ENCODE measurements at regions not wholly inside any gene's neighbourhood (a gene's known extent, or its start where the extent isn't known, plus 50 kb on each side); places are given as distances from the start of the nearest gene placed in this dataset.

DNA sequence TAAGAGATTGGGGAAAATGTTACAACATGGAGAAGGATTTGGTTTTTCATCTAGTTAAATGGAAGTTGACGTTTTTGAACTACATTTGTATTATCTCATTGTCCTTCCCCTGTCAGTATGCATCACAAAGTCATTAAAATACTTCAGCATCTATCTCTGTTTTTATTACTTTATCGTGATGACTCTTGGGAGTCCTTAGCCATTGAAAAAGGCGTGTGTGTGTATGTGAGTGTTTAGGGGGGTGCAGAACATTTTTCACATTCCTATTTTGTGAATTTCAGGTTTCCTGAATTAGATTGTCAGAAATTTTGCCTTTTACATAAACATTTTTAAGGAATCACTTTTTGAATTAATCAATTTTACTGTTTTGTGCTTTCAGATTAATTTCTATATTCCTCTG is 360.6 kb upstream of the SGO1 start:
- H3K4me1 ChIP-seq (ENCODE audit: control insufficient read depth in 1 of 2, insufficient read depth in 2 of 2, low read length in 2 of 2): no peaks in the 10 kb centered on the region
- ChIA-PET POLR2A (no interaction called here), RAD21 (ENCODE audit: low non-redundant PET in 1 of 2, low total read pairs in 2 of 2, uncharacterized antibody in 2 of 2, unreplicated experiment in 2 of 2) (no interaction called here), CTCF (no interaction called here)
- no peak overlapping the region for H3K4me2 ChIP-seq (ENCODE audit: low read length)
- no peaks in the 10 kb centered on the region for H3K9me3 ChIP-seq (ENCODE audit: control insufficient read depth in 1 of 2, insufficient read depth in 1 of 2, low read depth in 1 of 2, low read length in 2 of 2)
- H3K9ac ChIP-seq (ENCODE audit: low read length): no peak overlapping the region
- BruUV-seq (replicated peaks): no TSS peak
- no peaks in the 10 kb centered on the region for H3K36me3 ChIP-seq (ENCODE audit: control insufficient read depth in 1 of 2, insufficient read depth in 2 of 2, low read length in 2 of 2)
- H3K27me3 ChIP-seq (ENCODE audit: insufficient read depth, low read length): no peaks in the 10 kb centered on the region
- DNase-seq (ENCODE audit: low read depth, low spot score) (no peak), ATAC-seq (no peak)
- TF ChIP-seq ELF1 (IDR thresholded peaks at IDR 0.05; ENCODE audit: borderline replicate concordance, low read depth) (no peak), YY1 (IDR thresholded peaks at IDR 0.05; ENCODE audit: extremely low read depth, insufficient replicate concordance, low read depth, low read length) (no peak), POLR2AphosphoS5 (IDR thresholded peaks at IDR 0.05; ENCODE audit: low read depth, low read length) (no peak), EZH2phosphoT487 (IDR thresholded peaks at IDR 0.05; ENCODE audit: borderline replicate concordance) (no peak), ZBTB33 (IDR thresholded peaks at IDR 0.05; ENCODE audit: extremely low read depth, insufficient replicate concordance, low read length) (no peak), TCF7L2 (IDR thresholded peaks at IDR 0.05; ENCODE audit: borderline replicate concordance, extremely low read depth, insufficient read depth, insufficient read length) (no peak), SP1 (IDR thresholded peaks at IDR 0.05; ENCODE audit: low read depth) (no peak), RAD21 (IDR thresholded peaks at IDR 0.05; ENCODE audit: low read depth) (no peak), CEBPB (IDR thresholded peaks at IDR 0.05; ENCODE audit: low read depth) (no peak), SIN3A (IDR thresholded peaks at IDR 0.05; ENCODE audit: low read depth) (no peak), POLR2A (IDR thresholded peaks at IDR 0.05; ENCODE audit: borderline replicate concordance, extremely low read depth, insufficient read depth, insufficient read length) (no peak), ZNF274 (IDR thresholded peaks at IDR 0.05; ENCODE audit: low read depth, low read length) (no peak), JUND (IDR thresholded peaks at IDR 0.05) (no peak)
- H2AFZ ChIP-seq (ENCODE audit: low read depth, low read length, poor library complexity, severe bottlenecking): no peak overlapping the region
- no peak overlapping the region for H3K27ac ChIP-seq (ENCODE audit: low read depth, low read length)
- H3K4me3 ChIP-seq (replicated peaks in 1 of 2; ENCODE audit: low read depth in 1 of 2, low read length in 2 of 2): no peak overlapping the region
- no peaks in the 10 kb centered on the region for H4K20me1 ChIP-seq (ENCODE audit: insufficient read depth)
- no peaks in the 10 kb centered on the region for H3K79me2 ChIP-seq (ENCODE audit: insufficient read depth, low read length)
- no peaks in the 10 kb centered on the region for H3K9me2 ChIP-seq (ENCODE audit: insufficient read depth)
- intact Hi-C loops (cut with micrococcal nuclease): no loop called here

Data from HCT116 (cell line).